NT2/D1 (cell line): ENCODE measurements at regions not wholly inside any gene's neighbourhood (a gene's known extent, or its start where the extent isn't known, plus 50 kb on each side); places are given as distances from the start of the nearest gene placed in this dataset.

Experiments
- SUZ12 ChIP-seq: IDR thresholded peaks from 2 replicates; pipeline ENCODE4 v1.6.1; 2011; ENCODE audit not compliant: insufficient read length, insufficient read depth; ENCODE audit errors: extremely low read depth
- YY1 ChIP-seq: IDR thresholded peaks from 2 replicates; pipeline ENCODE4 v1.6.1; 2011; ENCODE audit not compliant: insufficient read length, insufficient read depth
- ZNF274 ChIP-seq: IDR thresholded peaks from 2 replicates; pipeline ENCODE4 v1.6.1; 2011; ENCODE audit warnings: mild to moderate bottlenecking, low read depth, low read length

DNA sequence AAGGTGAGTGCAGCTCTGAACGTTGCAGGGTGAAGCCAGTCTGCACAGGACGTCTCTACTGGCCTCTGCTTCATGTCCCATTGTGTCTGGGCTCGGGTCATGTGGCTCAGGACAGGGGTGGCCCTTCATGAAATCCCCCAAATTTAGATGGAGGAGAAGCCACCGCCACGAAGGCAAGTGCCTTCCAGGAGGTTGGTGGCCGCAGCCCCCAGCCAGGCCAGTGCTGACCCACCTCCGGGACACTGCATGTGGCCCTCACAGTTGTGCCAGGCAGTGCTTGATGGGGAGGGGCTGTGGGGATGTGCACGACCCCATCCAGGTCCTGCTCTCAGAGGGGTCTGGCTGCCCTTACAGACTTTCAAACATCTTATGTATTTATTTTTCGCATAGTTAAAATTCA, 1311.1 kb downstream of the BRD1 start:
- TF ChIP-seq ZNF274 = no peak
- no peak for TF ChIP-seq YY1
- TF ChIP-seq SUZ12 = no peak
